Skin of body (tissue), 1 donor: ENCODE measurements at regions not wholly inside any gene's neighbourhood (a gene's known extent, or its start where the extent isn't known, plus 50 kb on each side); places are given as distances from the start of the nearest gene placed in this dataset.
A peak's percentile ranks its signal among the peaks of the same experiment; 100 is the strongest.

ENCODE experiments used
- DNase-seq: peaks from one replicate; lab custom pipeline; 2025; lab: John Stamatoyannopoulos, UW

GRCh38 chr14:54207476-54208462, 189.0 kb upstream of the CDKN3 start:
- DNase-seq = peak; percentile 32

- DNase-seq = no peak
Observed at GRCh38 chr14:54208751-54209150, 188.1 kb upstream of the CDKN3 start.

- no peak for DNase-seq
Observed at GRCh38 chr14:54209511-54210250, 187.1 kb upstream of the CDKN3 start.

GRCh38 chr14:54211551-54212308, 185.1 kb upstream of the CDKN3 start:
- DNase-seq = no peak

- DNase-seq = no peak
Observed at GRCh38 chr14:54213536-54213935, 183.3 kb upstream of the CDKN3 start.

- DNase-seq = no peak
Observed at GRCh38 chr14:54216827-54217226, 180.0 kb upstream of the CDKN3 start.

- peak; percentile 36 for DNase-seq
Observed at GRCh38 chr14:54219261-54220070, 177.3 kb upstream of the CDKN3 start.

- DNase-seq = peak; percentile 61
Observed at GRCh38 chr14:54220071-54220703, 176.6 kb upstream of the CDKN3 start.

GRCh38 chr14:54220704-54221431, 175.9 kb upstream of the CDKN3 start:
- DNase-seq = no peak

- no peak for DNase-seq
Observed at GRCh38 chr14:54221432-54221803, 175.4 kb upstream of the CDKN3 start.

- no peak for DNase-seq
Observed at GRCh38 chr14:54221971-54222370, 174.8 kb upstream of the CDKN3 start.

- peak; percentile 62 for DNase-seq
Observed at GRCh38 chr14:54223831-54224402, 172.9 kb upstream of the CDKN3 start.

- DNase-seq = no peak
Observed at GRCh38 chr14:54225457-54226060, 171.2 kb upstream of the CDKN3 start.

GRCh38 chr14:54226103-54226502, 170.7 kb upstream of the CDKN3 start:
- DNase-seq = no peak

GRCh38 chr14:54226558-54226957, 170.2 kb upstream of the CDKN3 start:
- DNase-seq = no peak

GRCh38 chr14:54229136-54229535, 167.7 kb upstream of the CDKN3 start:
- no peak for DNase-seq

- no peak for DNase-seq
Observed at GRCh38 chr14:54230645-54231044, 166.2 kb upstream of the CDKN3 start.

- DNase-seq = no peak
Observed at GRCh38 chr14:54232735-54233134, 164.1 kb upstream of the CDKN3 start.

GRCh38 chr14:54241517-54241916, 155.3 kb upstream of the CDKN3 start:
- DNase-seq = no peak
